ENCODE measurements at regions not wholly inside any gene's neighbourhood (a gene's known extent, or its start where the extent isn't known, plus 50 kb on each side); places are given as distances from the start of the nearest gene placed in this dataset.

GRCh38 chr5:23825196-23825595 lies 317.8 kb downstream of the PRDM9 start:
- no peak for TF ChIP-seq CTCF (IDR thresholded peaks at IDR 0.05; ENCODE audit: poor library complexity, severe bottlenecking)
- TF ChIP-seq, protein P1, sequence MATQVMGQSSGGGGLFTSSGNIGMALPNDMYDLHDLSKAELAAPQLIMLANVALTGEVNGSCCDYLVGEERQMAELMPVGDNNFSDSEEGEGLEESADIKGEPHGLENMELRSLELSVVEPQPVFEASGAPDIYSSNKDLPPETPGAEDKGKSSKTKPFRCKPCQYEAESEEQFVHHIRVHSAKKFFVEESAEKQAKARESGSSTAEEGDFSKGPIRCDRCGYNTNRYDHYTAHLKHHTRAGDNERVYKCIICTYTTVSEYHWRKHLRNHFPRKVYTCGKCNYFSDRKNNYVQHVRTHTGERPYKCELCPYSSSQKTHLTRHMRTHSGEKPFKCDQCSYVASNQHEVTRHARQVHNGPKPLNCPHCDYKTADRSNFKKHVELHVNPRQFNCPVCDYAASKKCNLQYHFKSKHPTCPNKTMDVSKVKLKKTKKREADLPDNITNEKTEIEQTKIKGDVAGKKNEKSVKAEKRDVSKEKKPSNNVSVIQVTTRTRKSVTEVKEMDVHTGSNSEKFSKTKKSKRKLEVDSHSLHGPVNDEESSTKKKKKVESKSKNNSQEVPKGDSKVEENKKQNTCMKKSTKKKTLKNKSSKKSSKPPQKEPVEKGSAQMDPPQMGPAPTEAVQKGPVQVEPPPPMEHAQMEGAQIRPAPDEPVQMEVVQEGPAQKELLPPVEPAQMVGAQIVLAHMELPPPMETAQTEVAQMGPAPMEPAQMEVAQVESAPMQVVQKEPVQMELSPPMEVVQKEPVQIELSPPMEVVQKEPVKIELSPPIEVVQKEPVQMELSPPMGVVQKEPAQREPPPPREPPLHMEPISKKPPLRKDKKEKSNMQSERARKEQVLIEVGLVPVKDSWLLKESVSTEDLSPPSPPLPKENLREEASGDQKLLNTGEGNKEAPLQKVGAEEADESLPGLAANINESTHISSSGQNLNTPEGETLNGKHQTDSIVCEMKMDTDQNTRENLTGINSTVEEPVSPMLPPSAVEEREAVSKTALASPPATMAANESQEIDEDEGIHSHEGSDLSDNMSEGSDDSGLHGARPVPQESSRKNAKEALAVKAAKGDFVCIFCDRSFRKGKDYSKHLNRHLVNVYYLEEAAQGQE (IDR thresholded peaks at IDR 0.05; ENCODE audit: borderline replicate concordance): no peak
- TF ChIP-seq EZH2 (IDR thresholded peaks at IDR 0.05; ENCODE audit: borderline replicate concordance, insufficient read depth, low read length, poor library complexity, severe bottlenecking): no peak
- no peak for TF ChIP-seq SMC3 (conservative IDR thresholded peaks at IDR 0.05; ENCODE audit: poor library complexity)
- no peak for TF ChIP-seq MXI1 (conservative IDR thresholded peaks at IDR 0.05; ENCODE audit: poor library complexity, severe bottlenecking)
- TF ChIP-seq POLR2AphosphoS5 (IDR thresholded peaks at IDR 0.05): no peak
